Mononuclear cell (primary cell): ENCODE measurements at regions not wholly inside any gene's neighbourhood (a gene's known extent, or its start where the extent isn't known, plus 50 kb on each side); places are given as distances from the start of the nearest gene placed in this dataset.
"Not testable (repeated sequence)": the region's sequence is repeated elsewhere in the genome, so short reads cannot be mapped to it uniquely, and the experiment has no call there.

Source experiments
- H3K27me3 ChIP-seq: 2 replicates; pipeline ENCODE4 v1.6.0; 2011; ENCODE audit warnings: low read length, control low read depth; ENCODE audit not compliant: insufficient read depth
- H3K4me1 ChIP-seq: 2 replicates; pipeline ENCODE4 v1.5.1; 2011; ENCODE audit warnings: mild to moderate bottlenecking, low read length, control low read depth; ENCODE audit not compliant: insufficient read depth
- H3K4me3 ChIP-seq: 2 replicates; pipeline ENCODE4 v1.5.1; 2011; ENCODE audit warnings: mild to moderate bottlenecking, low read length, moderate library complexity
- H3K9me3 ChIP-seq: 2 replicates; pipeline ENCODE4 v1.5.1; 2011; ENCODE audit warnings: low read depth, mild to moderate bottlenecking, control low read depth, low read length

- H3K4me1 ChIP-seq, result no peaks in the 10 kb centered on the region
- H3K4me3 ChIP-seq, result no peak overlapping the region
- H3K27me3 ChIP-seq, result no peaks in the 10 kb centered on the region
- H3K9me3 ChIP-seq, result no peaks in the 10 kb centered on the region
Observed at GRCh38 chr2:239730897-239731296, 294.2 kb downstream of the NDUFA10 start.

GRCh38 chr2:239730567-239730882, 294.6 kb downstream of the NDUFA10 start:
- not testable (repeated sequence) for H3K9me3 ChIP-seq, H3K4me1 ChIP-seq, H3K27me3 ChIP-seq, H3K4me3 ChIP-seq

- no peaks in the 10 kb centered on the region for H3K27me3 ChIP-seq
- no peaks in the 10 kb centered on the region for H3K9me3 ChIP-seq
- H3K4me1 ChIP-seq, result no peaks in the 10 kb centered on the region
- H3K4me3 ChIP-seq, result no peak overlapping the region
Observed at GRCh38 chr2:239729681-239730566, 295.2 kb downstream of the NDUFA10 start.

GRCh38 chr2:239729151-239729550, 296.0 kb downstream of the NDUFA10 start:
- H3K4me3 ChIP-seq, result no peak overlapping the region
- H3K27me3 ChIP-seq, result no peaks in the 10 kb centered on the region
- H3K4me1 ChIP-seq, result no peaks in the 10 kb centered on the region
- H3K9me3 ChIP-seq, result no peaks in the 10 kb centered on the region

- Histone ChIP-seq H3K4me3 (no peak overlapping the region), H3K9me3 (no peaks in the 10 kb centered on the region), H3K27me3 (no peaks in the 10 kb centered on the region), H3K4me1 (no peaks in the 10 kb centered on the region)
Observed at GRCh38 chr2:239728751-239729150, 296.4 kb downstream of the NDUFA10 start.

- Histone ChIP-seq H3K4me3 (no peak overlapping the region), H3K9me3 (no peaks in the 10 kb centered on the region), H3K4me1 (no peaks in the 10 kb centered on the region), H3K27me3 (no peaks in the 10 kb centered on the region)
Observed at GRCh38 chr2:239727776-239728600, 297.2 kb downstream of the NDUFA10 start.

GRCh38 chr2:239727182-239727775, 297.9 kb downstream of the NDUFA10 start:
- Histone ChIP-seq H3K4me1 (no peaks in the 10 kb centered on the region), H3K27me3 (no peaks in the 10 kb centered on the region), H3K9me3 (no peaks in the 10 kb centered on the region), H3K4me3 (no peak overlapping the region)

GRCh38 chr2:239726631-239727181, 298.4 kb downstream of the NDUFA10 start:
- Histone ChIP-seq H3K4me3 (no peak overlapping the region), H3K27me3 (no peaks in the 10 kb centered on the region), H3K4me1 (no peaks in the 10 kb centered on the region), H3K9me3 (no peaks in the 10 kb centered on the region)

GRCh38 chr2:239726091-239726591, 299.0 kb downstream of the NDUFA10 start:
- no peaks in the 10 kb centered on the region for H3K4me1 ChIP-seq
- H3K9me3 ChIP-seq, result no peaks in the 10 kb centered on the region
- H3K4me3 ChIP-seq, result no peak overlapping the region
- no peaks in the 10 kb centered on the region for H3K27me3 ChIP-seq

GRCh38 chr2:239725551-239725890, 299.6 kb downstream of the NDUFA10 start:
- Histone ChIP-seq H3K9me3 (no peaks in the 10 kb centered on the region), H3K4me3 (no peak overlapping the region), H3K27me3 (no peaks in the 10 kb centered on the region), H3K4me1 (no peaks in the 10 kb centered on the region)

GRCh38 chr2:239724851-239725550, 300.1 kb downstream of the NDUFA10 start:
- Histone ChIP-seq H3K4me1 (no peaks in the 10 kb centered on the region), H3K4me3 (no peak overlapping the region), H3K27me3 (no peaks in the 10 kb centered on the region), H3K9me3 (no peaks in the 10 kb centered on the region)

- Histone ChIP-seq H3K4me3 (no peak overlapping the region), H3K9me3 (no peaks in the 10 kb centered on the region), H3K27me3 (no peaks in the 10 kb centered on the region), H3K4me1 (no peaks in the 10 kb centered on the region)
Observed at GRCh38 chr2:239724194-239724849, 300.8 kb downstream of the NDUFA10 start.

GRCh38 chr2:239723486-239724193, 301.5 kb downstream of the NDUFA10 start:
- H3K4me3 ChIP-seq, result no peak overlapping the region
- H3K4me1 ChIP-seq, result no peaks in the 10 kb centered on the region

More at GRCh38 chr2:239723486-239724193, 301.5 kb downstream of the NDUFA10 start:
- Histone ChIP-seq H3K9me3 (no peaks in the 10 kb centered on the region), H3K27me3 (no peaks in the 10 kb centered on the region)
